SK-N-SH (cell line): ENCODE measurements at regions not wholly inside any gene's neighbourhood (a gene's known extent, or its start where the extent isn't known, plus 50 kb on each side); places are given as distances from the start of the nearest gene placed in this dataset.

ENCODE experiments used
- CTCF ChIA-PET: fragments of 300-600, 350-600 bp; formaldehyde crosslinking; extraction: SDS; loops from one replicate; lab custom pipeline; 2021; lab: Yijun Ruan, JAX
- POLR2A ChIA-PET: fragments of 350-600 bp; sonication (Branson Sonifier 250); formaldehyde crosslinking; extraction: SDS; loops from one replicate; lab custom pipeline; 2020; ENCODE audit warnings: antibody characterized with exemption, inconsistent platforms; lab: Yijun Ruan, JAX
- DNase-seq: peaks from one replicate; pipeline ENCODE4 v3.0.0; 2012
- H2AFZ ChIP-seq: fragments of 200-600 bp; sonication (generic); 2 replicates; pipeline ENCODE4 v1.8.1; 2016; ENCODE audit warnings: antibody characterized with exemption, mild to moderate bottlenecking, low read depth
- H3F3A ChIP-seq: fragments of 200-600 bp; sonication (generic); replicated peaks from 2 replicates; pipeline ENCODE3; 2016; ENCODE audit warnings: antibody characterized with exemption, mild to moderate bottlenecking; ENCODE audit not compliant: insufficient read depth
- H3K27ac ChIP-seq, 2 experiments: fragments of 200-500 bp in 1 of 2; fragments of 200-600 bp in 1 of 2; sonication (Bioruptor generic) in 1 of 2; sonication (generic), shearing (Covaris generic) in 1 of 2; 2 replicates each; pipeline versions ENCODE4 v1.5.1 to v1.6.1; 2014 to 2016; ENCODE audit warnings: low read depth in 2 of 2, inconsistent platforms in 1 of 2, low read length in 1 of 2, mild to moderate bottlenecking in 1 of 2, mixed read lengths in 1 of 2
- H3K27me3 ChIP-seq: fragments of 200-600 bp; sonication (generic), shearing (Covaris generic); 2 replicates; pipeline ENCODE4 v1.6.1; 2016; ENCODE audit warnings: mixed run types; ENCODE audit not compliant: insufficient read depth
- H3K36me3 ChIP-seq, 2 experiments: fragments of 200-500 bp in 1 of 2; fragments of 200-600 bp in 1 of 2; sonication (Bioruptor generic) in 1 of 2; sonication (generic) in 1 of 2; replicated peaks in 1 of 2; 2 replicates each; pipeline versions ENCODE3 to v1.5.1; 2014 to 2016; ENCODE audit warnings: low read length in 1 of 2, mild to moderate bottlenecking in 1 of 2; ENCODE audit not compliant: insufficient read depth in 2 of 2, control insufficient read depth in 1 of 2
- H3K4me1 ChIP-seq, 2 experiments: fragments of 200-500 bp in 1 of 2; fragments of 200-600 bp in 1 of 2; sonication (Bioruptor generic) in 1 of 2; sonication (generic), shearing (Covaris generic) in 1 of 2; 2 replicates each; pipeline versions ENCODE4 v1.5.1 to v1.6.1; 2014 to 2016; ENCODE audit warnings: low read depth in 1 of 2, low read length in 1 of 2, mixed run types in 1 of 2; ENCODE audit not compliant: insufficient read depth in 2 of 2, control insufficient read depth in 1 of 2
- H3K4me2 ChIP-seq: fragments of 200-600 bp; sonication (generic), shearing (Covaris generic); 2 replicates; pipeline ENCODE4 v1.6.1; 2017; ENCODE audit warnings: mixed run types
- H3K4me3 ChIP-seq, 2 experiments: fragments of 200-500 bp in 1 of 2; fragments of 200-600 bp in 1 of 2; sonication (Bioruptor generic) in 1 of 2; sonication (generic), shearing (Covaris generic) in 1 of 2; 2 replicates each; pipeline versions ENCODE4 v1.5.1 to v1.8.1; 2014 to 2016; ENCODE audit warnings: low read depth in 2 of 2, inconsistent platforms in 1 of 2, low read length in 1 of 2, mild to moderate bottlenecking in 1 of 2, mixed read lengths in 1 of 2, moderate library complexity in 1 of 2
- H3K79me2 ChIP-seq: fragments of 200-600 bp; sonication (generic); 2 replicates; pipeline ENCODE4 v1.8.1; 2017; ENCODE audit warnings: mild to moderate bottlenecking; ENCODE audit not compliant: insufficient read depth
- H3K9ac ChIP-seq: fragments of 200-600 bp; sonication (generic); 2 replicates; pipeline ENCODE4 v1.6.1; 2017; ENCODE audit warnings: mixed run types
- H3K9me2 ChIP-seq: fragments of 200-600 bp; sonication (generic); 2 replicates; pipeline ENCODE4 v1.6.1; 2017; ENCODE audit warnings: mixed run types
- H3K9me3 ChIP-seq: fragments of 200-600 bp; sonication (generic); 2 replicates; pipeline ENCODE4 v1.6.1; 2017; ENCODE audit warnings: mixed run types, mild to moderate bottlenecking, moderate library complexity
- H4K20me1 ChIP-seq: fragments of 200-600 bp; sonication (generic); 2 replicates; pipeline ENCODE4 v1.6.1; 2017; ENCODE audit warnings: mild to moderate bottlenecking, mixed run types; ENCODE audit not compliant: insufficient read depth
- CHD2 ChIP-seq: fragments of 150-350 bp; IDR thresholded peaks from 2 replicates; pipeline ENCODE4 v1.6.1; 2018; ENCODE audit warnings: low read length; ENCODE audit not compliant: partially characterized antibody
- FOSL2 ChIP-seq: IDR thresholded peaks from 2 replicates; pipeline ENCODE4 v1.4.0; 2012; ENCODE audit warnings: low read depth, mild to moderate bottlenecking, moderate library complexity, borderline replicate concordance
- FOXJ3 ChIP-seq: sonication (generic); formaldehyde crosslinking; IDR thresholded peaks from 2 replicates; pipeline ENCODE4 v1.5.1; 2020; ENCODE audit warnings: mild to moderate bottlenecking, missing genetic modification reagents
- IRF3 ChIP-seq: fragments of 150-350 bp; IDR thresholded peaks from 2 replicates; pipeline ENCODE4 v1.6.1; 2016; ENCODE audit warnings: mild to moderate bottlenecking, low read depth, low read length
- NFIC ChIP-seq: IDR thresholded peaks from 2 replicates; pipeline ENCODE4 v1.4.0; 2012; ENCODE audit warnings: borderline replicate concordance
- POLR2AphosphoS5 ChIP-seq: IDR thresholded peaks from 2 replicates; pipeline ENCODE4 v1.6.1; 2012; ENCODE audit warnings: low read depth, low read length
- REST ChIP-seq: IDR thresholded peaks from 2 replicates; pipeline ENCODE4 v1.6.1; 2012; ENCODE audit warnings: mild to moderate bottlenecking, low read depth, low read length, moderate library complexity
- RXRA ChIP-seq: IDR thresholded peaks from 2 replicates; pipeline ENCODE4 v1.4.0; 2012; ENCODE audit warnings: low read depth, mild to moderate bottlenecking, borderline replicate concordance
- SIN3A ChIP-seq: IDR thresholded peaks from 2 replicates; pipeline ENCODE4 v1.6.1; 2012; ENCODE audit warnings: low read depth, mild to moderate bottlenecking, low read length, moderate library complexity, borderline replicate concordance
- SMC3 ChIP-seq: IDR thresholded peaks from 2 replicates; pipeline ENCODE4 v1.6.1; 2012; ENCODE audit warnings: low read depth, low read length, improper control_type of control experiment
- YY1 ChIP-seq: IDR thresholded peaks from 2 replicates; pipeline ENCODE4 v1.4.0; 2012; ENCODE audit warnings: low read depth, mild to moderate bottlenecking
- WGBS: methylation state at CpG from one replicate; pipeline ENCODE4 v1.1.6; 2017; ENCODE audit warnings: low lambda C conversion rate; 5-methylcytosine and 5-hydroxymethylcytosine counted together

- POLR2A ChIA-PET: no interaction called here
- H3K27me3 ChIP-seq: no peaks in the 10 kb centered on the region
- DNase-seq: no peak
- no peaks in the 10 kb centered on the region for H3K36me3 ChIP-seq
- WGBS: 45% methylated on average over 6 of the region's 6 CpGs
- no peak overlapping the region for H3K4me3 ChIP-seq
- H3K9me3 ChIP-seq: no peaks in the 10 kb centered on the region
- H3K9ac ChIP-seq: no peak overlapping the region
- TF ChIP-seq CHD2 (no peak), SIN3A (no peak), SMC3 (no peak), RXRA (no peak), FOSL2 (no peak), POLR2AphosphoS5 (no peak), REST (no peak), FOXJ3 (CRISPR knock-in tag) (no peak)
- TF ChIP-seq, all 33 proteins: peak for 0
- CTCF ChIA-PET: interaction anchor here (0.6 to 1.4 kb wide), 2 partner anchors 215 to 590 kb away, joined by 3 read pairs; no protein-coding TSS in a partner anchor
- H3K9me2 ChIP-seq: no peaks in the 10 kb centered on the region
- no peaks in the 10 kb centered on the region for H3F3A ChIP-seq
- no peak overlapping the region for H3K27ac ChIP-seq
- no peak overlapping the region for H2AFZ ChIP-seq
- no peak overlapping the region for H3K4me2 ChIP-seq
- no peaks in the 10 kb centered on the region for H3K4me1 ChIP-seq
- no peaks in the 10 kb centered on the region for H3K79me2 ChIP-seq
- H4K20me1 ChIP-seq: no peaks in the 10 kb centered on the region
Measured at GRCh38 chr3:59335338-59335737, 285.5 kb upstream of the CFAP20DC start.

GRCh38 chr3:59334585-59334984 lies 284.8 kb upstream of the CFAP20DC start:
- no peak for DNase-seq
- ChIA-PET CTCF (interaction anchor here (1.4 kb wide), 1 partner anchor 215 kb away, joined by 3 read pairs; no protein-coding TSS in a partner anchor), POLR2A (no interaction called here)
- Histone ChIP-seq H3F3A (no peaks in the 10 kb centered on the region), H3K27ac (no peak overlapping the region), H4K20me1 (no peaks in the 10 kb centered on the region), H3K4me2 (no peak overlapping the region), H3K4me3 (no peak overlapping the region), H3K27me3 (no peaks in the 10 kb centered on the region), H3K9me2 (no peaks in the 10 kb centered on the region), H3K9me3 (no peaks in the 10 kb centered on the region), H3K9ac (no peak overlapping the region), H2AFZ (no peak overlapping the region), H3K79me2 (no peaks in the 10 kb centered on the region), H3K36me3 (no peaks in the 10 kb centered on the region), H3K4me1 (no peaks in the 10 kb centered on the region)
- 42% methylated on average over 2 of the region's 2 CpGs for WGBS
- TF ChIP-seq YY1: no peak
- no peak for TF ChIP-seq IRF3
- no peak for TF ChIP-seq NFIC
- no peak for TF ChIP-seq POLR2AphosphoS5
